Muscle of leg (tissue), 3 donors: ENCODE measurements at regions not wholly inside any gene's neighbourhood (a gene's known extent, or its start where the extent isn't known, plus 50 kb on each side); places are given as distances from the start of the nearest gene placed in this dataset.

Experiments
- DNase-seq: peaks from one replicate; pipeline ENCODE4 v3.0.0; 2013
- H3K27ac ChIP-seq: one replicate; pipeline ENCODE4 v1.5.1; 2013; ENCODE audit warnings: mild to moderate bottlenecking, low read length, control low read depth
- H3K27me3 ChIP-seq: one replicate; pipeline ENCODE4 v1.6.1; 2013; ENCODE audit warnings: low read length; ENCODE audit not compliant: control insufficient read depth, insufficient read depth
- H3K36me3 ChIP-seq: one replicate; pipeline ENCODE4 v1.6.1; 2013; ENCODE audit warnings: low read length; ENCODE audit not compliant: control insufficient read depth, insufficient read depth
- H3K4me1 ChIP-seq: one replicate; pipeline ENCODE4 v1.6.1; 2013; ENCODE audit warnings: low read length; ENCODE audit not compliant: control insufficient read depth, insufficient read depth
- H3K4me3 ChIP-seq: one replicate; pipeline ENCODE4 v1.5.1; 2013; ENCODE audit warnings: low read length, control low read depth
- H3K9me3 ChIP-seq: replicated peaks from 2 replicates; pipeline ENCODE4 v1.6.1; 2013; ENCODE audit warnings: low read depth, low read length; ENCODE audit not compliant: control insufficient read depth
- WGBS: methylation state at CpG from one replicate; pipeline ENCODE4 v1.1.5; 2013; ENCODE audit warnings: missing lambda C conversion rate; ENCODE audit not compliant: insufficient coverage; 5-methylcytosine and 5-hydroxymethylcytosine counted together

DNA sequence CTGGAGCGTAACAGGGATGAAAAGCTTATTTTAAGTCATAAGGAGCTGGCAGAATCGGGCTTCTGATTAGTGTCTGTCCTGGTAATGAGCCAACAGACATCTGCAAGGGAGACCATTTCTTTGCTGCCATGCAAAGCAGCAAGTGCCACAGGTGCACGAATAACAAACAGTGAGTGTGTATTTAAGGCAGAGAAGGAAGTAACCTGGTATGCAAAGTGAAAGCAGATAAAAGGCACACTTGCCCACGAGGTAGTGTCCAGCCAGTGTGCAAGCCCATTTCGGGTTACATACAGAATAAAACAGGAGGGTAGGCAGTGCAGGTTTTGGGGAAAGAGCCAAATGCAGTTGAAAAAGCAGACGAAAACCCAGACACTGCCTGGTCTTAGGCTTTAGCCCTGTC is 1153.7 kb downstream of the SI start:
- Histone ChIP-seq H3K36me3 (no peaks in the 10 kb centered on the region), H3K9me3 (no peaks in the 10 kb centered on the region), H3K27ac (no peak overlapping the region), H3K4me1 (no peaks in the 10 kb centered on the region), H3K27me3 (no peaks in the 10 kb centered on the region), H3K4me3 (no peak overlapping the region)
- no peak for DNase-seq
- 60% methylated on average over 5 of the region's 6 CpGs for WGBS

DNA sequence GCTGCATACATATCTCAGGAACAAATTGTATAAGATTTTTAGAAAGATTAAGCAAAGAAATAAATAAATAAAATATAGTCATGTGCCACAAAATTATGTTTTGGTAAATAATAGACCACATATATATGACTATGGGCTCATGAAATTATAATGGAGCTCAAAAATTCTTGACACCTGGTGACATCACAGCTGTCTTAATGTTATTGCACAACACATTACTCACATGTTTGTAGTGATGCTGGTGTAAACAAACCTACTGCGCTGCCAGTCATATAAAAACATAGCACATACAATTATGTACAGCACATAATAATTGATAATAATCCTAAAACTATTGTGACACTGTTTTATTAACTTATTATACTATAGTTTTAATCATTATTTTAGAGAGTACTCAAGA is 1159.1 kb downstream of the SI start:
- no CpG with 5 or more reads among the region's 1 CpG for WGBS

DNA sequence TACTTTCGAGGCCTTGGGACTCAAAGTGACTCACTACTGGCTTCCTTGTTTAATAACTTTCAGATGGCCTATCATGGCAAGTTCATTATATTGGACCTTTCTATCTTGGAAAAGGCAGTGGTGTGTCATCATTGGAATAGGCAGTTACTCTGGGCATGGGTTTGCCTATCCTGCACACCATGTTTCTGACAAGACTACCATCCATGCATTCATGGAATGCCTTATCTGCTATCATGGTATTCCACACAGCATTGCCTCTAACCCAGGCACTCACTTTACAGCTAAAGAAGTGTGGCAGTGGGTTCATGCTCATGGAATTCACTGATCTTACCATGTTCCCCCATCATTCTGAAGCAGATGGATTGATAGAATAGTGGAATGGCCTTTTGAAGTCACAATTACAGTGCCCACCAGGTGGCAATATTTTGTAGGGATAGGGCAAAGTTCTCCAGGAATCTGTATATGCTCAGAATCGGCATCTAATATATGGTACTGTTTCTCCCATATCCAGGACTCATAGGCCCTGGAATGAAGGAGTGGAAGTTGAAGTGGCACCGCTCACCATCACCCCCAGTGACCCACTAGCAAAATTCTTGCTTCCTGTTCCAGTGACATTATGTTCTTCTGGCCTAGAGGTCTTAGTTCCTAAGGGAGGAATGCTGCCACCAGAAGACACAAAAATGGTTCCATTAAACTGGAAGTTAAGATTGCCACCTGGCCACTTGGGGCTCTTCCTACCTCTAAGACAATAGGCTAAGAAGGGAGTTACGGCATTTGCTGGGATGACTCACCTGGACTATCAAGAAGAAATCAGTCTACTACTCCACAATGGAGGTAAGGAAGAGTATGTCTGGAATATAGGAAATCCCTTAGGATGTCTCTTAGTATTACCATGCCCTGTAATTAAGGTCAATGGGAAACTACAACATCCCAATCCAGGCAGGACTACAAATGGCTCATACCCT is 1161.4 kb downstream of the SI start:
- Histone ChIP-seq H3K4me1 (no peaks in the 10 kb centered on the region), H3K36me3 (no peaks in the 10 kb centered on the region), H3K9me3 (peaks cover 2% of the 10 kb centered on the region), H3K4me3 (no peak overlapping the region), H3K27ac (no peak overlapping the region), H3K27me3 (no peaks in the 10 kb centered on the region)
- DNase-seq, result no peak
- WGBS, result 100% methylated on average over 1 of the region's 4 CpGs

More for the DNA sequence above, 1159.1 kb downstream of the SI start:
- H3K27ac ChIP-seq, result no peak overlapping the region
- H3K4me3 ChIP-seq, result no peak overlapping the region
- H3K27me3 ChIP-seq, result no peaks in the 10 kb centered on the region
- H3K4me1 ChIP-seq, result no peaks in the 10 kb centered on the region
- DNase-seq, result no peak
- H3K36me3 ChIP-seq, result no peaks in the 10 kb centered on the region
- H3K9me3 ChIP-seq, result peaks cover 2% of the 10 kb centered on the region

DNA sequence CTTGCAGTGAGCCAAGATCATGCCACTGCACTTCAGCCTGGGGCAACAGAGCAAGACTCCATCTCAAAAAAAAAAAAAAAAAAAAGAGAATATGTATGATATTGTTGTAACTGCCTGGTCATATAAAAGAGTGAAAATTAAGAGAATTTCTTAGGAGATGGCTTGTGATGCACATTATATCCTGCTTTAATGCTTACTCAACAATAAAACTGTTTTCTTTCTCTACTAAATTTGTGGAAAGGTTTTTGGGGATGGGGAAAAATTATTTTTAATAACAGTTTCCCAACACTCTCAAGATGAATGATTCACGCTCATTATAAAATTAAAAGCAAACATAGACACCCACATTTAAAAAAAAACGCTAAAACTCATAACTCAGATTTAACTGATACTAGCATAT is 1163.0 kb downstream of the SI start:
- Histone ChIP-seq H3K27me3 (no peaks in the 10 kb centered on the region), H3K36me3 (no peaks in the 10 kb centered on the region), H3K27ac (no peak overlapping the region), H3K9me3 (peaks cover 2% of the 10 kb centered on the region), H3K4me3 (no peak overlapping the region), H3K4me1 (no peaks in the 10 kb centered on the region)
- no CpG with 5 or more reads among the region's 2 CpGs for WGBS
- DNase-seq, result no peak

DNA sequence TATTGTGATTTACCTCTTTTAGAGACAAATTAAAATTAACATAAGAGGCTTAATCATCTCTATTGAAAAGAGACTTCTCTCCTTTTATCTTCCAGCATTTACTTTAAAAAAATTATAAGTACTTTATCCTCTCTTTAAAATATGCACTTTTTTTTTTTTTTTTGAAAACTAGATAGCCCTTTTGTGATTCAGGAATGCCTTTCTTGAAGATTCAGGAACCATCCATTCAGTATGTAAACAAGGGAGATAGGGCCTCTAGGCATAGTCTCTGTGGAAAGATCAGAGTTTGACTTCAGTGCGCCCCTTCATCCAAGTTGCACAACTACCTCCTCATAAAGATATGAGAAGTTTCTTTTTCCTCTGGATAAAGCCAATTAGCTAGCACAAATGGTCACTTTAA is 1163.7 kb downstream of the SI start:
- Histone ChIP-seq H3K4me1 (no peaks in the 10 kb centered on the region), H3K36me3 (no peaks in the 10 kb centered on the region), H3K4me3 (no peak overlapping the region), H3K27me3 (no peaks in the 10 kb centered on the region), H3K9me3 (peaks cover 2% of the 10 kb centered on the region), H3K27ac (no peak overlapping the region)
- WGBS, result no CpG with 5 or more reads among the region's 1 CpG
- DNase-seq, result no peak

DNA sequence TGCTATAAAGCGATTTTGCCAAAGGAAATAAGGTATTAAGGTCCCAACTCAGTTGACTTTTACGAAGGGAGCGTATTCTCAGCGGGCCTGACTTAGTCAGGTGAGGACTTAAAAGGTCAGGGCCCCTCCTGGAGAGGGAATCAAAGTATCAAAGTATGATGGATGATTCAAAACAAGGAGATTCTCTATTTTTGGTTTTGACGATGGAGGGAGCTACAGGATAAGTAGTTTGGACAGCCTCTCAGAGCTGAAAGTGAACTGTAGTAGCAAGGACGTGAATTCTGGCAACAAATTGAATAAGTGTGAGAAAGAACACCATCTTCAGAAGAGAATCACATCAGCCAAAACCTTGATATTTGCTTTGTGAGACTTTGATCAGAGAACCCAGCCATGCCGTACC is 1186.5 kb downstream of the SI start:
- no peak overlapping the region for H3K4me3 ChIP-seq
- no peaks in the 10 kb centered on the region for H3K36me3 ChIP-seq
- no peaks in the 10 kb centered on the region for H3K4me1 ChIP-seq
- no peaks in the 10 kb centered on the region for H3K9me3 ChIP-seq
- no peak for DNase-seq
- WGBS, result 71% methylated on average over 4 of the region's 7 CpGs
- H3K27ac ChIP-seq, result no peak overlapping the region
- H3K27me3 ChIP-seq, result no peaks in the 10 kb centered on the region

DNA sequence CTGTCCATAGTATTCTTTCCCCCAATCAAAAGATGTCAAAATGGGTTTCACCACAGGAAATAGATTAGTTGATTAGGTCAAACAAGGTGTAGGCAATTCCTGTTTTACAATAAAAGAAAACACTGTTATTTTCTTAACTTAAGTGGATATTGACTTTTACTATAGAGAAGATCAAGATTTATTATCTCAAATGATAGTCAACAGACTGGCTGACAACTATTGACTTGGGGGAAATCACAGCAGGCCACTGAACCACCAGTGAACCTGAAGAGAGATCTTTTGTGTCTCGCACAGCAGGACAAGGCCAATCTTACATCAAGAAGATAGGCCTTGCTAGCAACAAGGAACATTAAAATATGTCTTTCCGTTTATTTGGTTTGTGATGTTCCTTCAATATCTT is 1187.6 kb downstream of the SI start:
- Histone ChIP-seq H3K27me3 (no peaks in the 10 kb centered on the region), H3K36me3 (no peaks in the 10 kb centered on the region), H3K4me1 (no peaks in the 10 kb centered on the region), H3K4me3 (no peak overlapping the region), H3K9me3 (no peaks in the 10 kb centered on the region), H3K27ac (no peak overlapping the region)
- DNase-seq, result no peak
- no CpG with 5 or more reads among the region's 2 CpGs for WGBS

DNA sequence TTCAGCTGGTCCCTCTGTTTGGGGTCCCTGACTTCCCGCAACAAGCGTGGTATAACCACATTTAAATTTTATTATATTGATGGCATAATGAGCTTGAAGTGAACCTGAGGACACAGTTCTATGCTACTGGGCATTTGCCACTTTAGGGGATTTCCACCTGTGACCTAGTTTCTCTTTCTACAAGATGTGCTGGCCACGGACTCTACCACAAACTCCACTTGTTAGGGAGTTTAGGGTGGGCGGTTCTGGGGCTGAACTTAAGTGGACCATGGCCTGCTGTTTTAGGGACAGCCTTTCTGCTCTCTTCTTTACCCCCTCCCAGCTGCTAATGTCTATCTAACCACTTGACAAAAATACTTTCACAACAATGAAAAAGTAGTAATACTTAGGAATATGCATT is 1199.1 kb downstream of the SI start:
- peaks cover 4% of the 10 kb centered on the region for H3K9me3 ChIP-seq
- no CpG with 5 or more reads among the region's 4 CpGs for WGBS
- no peak overlapping the region for H3K4me3 ChIP-seq
- no peak for DNase-seq
- no peak overlapping the region for H3K27ac ChIP-seq
- H3K27me3 ChIP-seq, result no peaks in the 10 kb centered on the region
- no peaks in the 10 kb centered on the region for H3K4me1 ChIP-seq
- H3K36me3 ChIP-seq, result no peaks in the 10 kb centered on the region

DNA sequence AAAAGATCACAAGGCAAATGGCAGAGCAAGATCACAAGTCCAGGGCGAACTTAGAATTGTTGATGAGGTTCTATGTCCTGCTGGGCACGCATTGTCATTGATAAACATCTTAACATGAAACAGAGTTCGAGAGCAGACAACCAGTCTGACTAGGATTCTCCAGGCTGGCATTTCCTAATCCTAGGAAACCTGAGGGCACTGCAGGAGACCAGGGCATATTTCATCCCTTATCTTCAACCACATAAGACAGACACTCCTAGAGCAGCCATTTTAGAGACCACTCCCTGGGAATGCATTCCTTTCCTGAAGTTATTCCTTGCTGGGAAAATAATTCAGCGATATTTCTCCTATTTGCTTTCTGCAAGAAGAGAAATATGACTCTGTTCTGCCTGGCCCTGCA is 1199.9 kb downstream of the SI start:
- no peaks in the 10 kb centered on the region for H3K27me3 ChIP-seq
- DNase-seq, result no peak
- H3K9me3 ChIP-seq, result peaks cover 4% of the 10 kb centered on the region
- H3K4me1 ChIP-seq, result no peaks in the 10 kb centered on the region
- H3K27ac ChIP-seq, result no peak overlapping the region
- H3K36me3 ChIP-seq, result no peaks in the 10 kb centered on the region
- 83% methylated on average over 4 of the region's 4 CpGs for WGBS
- no peak overlapping the region for H3K4me3 ChIP-seq

DNA sequence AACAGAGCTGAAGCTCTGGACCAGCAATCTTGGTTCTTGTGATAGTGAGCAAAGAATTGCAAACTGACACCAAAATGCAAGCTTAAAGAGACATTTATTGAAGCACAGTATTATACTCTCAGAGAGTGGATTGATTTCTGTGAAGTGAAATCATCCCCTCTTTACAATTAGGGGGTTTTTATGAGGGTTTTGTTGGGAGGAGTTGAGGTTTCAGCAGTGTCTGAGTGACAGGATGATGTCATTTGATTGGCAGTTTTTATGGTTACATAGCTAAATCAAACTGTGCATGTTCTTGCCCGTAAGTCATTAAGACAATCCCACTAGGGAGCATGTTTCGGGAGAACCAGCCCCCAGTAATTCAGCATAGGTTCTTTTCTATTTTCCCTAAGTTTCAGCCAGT is 1200.5 kb downstream of the SI start:
- WGBS, result 100% methylated on average over 2 of the region's 2 CpGs
- no peaks in the 10 kb centered on the region for H3K36me3 ChIP-seq
- H3K4me3 ChIP-seq, result no peak overlapping the region
- no peaks in the 10 kb centered on the region for H3K27me3 ChIP-seq
- H3K27ac ChIP-seq, result no peak overlapping the region
- H3K9me3 ChIP-seq, result peaks cover 4% of the 10 kb centered on the region
- DNase-seq, result no peak
- H3K4me1 ChIP-seq, result no peaks in the 10 kb centered on the region

DNA sequence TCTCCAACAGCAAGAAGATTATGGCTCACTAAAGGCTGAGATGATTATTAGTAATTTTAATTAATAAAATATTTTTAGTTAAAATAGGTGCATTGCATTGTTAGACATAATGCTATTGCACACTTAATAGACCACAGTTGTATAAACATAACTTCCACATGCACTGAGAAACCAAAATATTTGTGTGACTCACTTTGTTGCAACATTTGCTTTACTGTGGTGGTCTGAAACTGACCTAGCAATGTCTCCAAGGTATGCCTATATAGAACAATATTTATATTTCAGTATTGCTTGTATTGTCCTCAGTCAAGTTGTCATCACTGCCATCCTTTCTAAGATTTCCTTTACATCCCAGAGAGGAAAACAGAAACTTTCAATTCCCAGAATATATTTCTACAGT is 1215.2 kb downstream of the SI start:
- no peaks in the 10 kb centered on the region for H3K36me3 ChIP-seq
- H3K27me3 ChIP-seq, result no peaks in the 10 kb centered on the region
- no peak overlapping the region for H3K4me3 ChIP-seq
- no peaks in the 10 kb centered on the region for H3K4me1 ChIP-seq
- peaks cover 3% of the 10 kb centered on the region for H3K9me3 ChIP-seq
- H3K27ac ChIP-seq, result no peak overlapping the region
- no peak for DNase-seq
